ENCODE measurements at regions not wholly inside any gene's neighbourhood (a gene's known extent, or its start where the extent isn't known, plus 50 kb on each side); places are given as distances from the start of the nearest gene placed in this dataset.

GRCh38 chr5:109990723-109991359, 301.1 kb downstream of the MAN2A1 start:
- DNase-seq (ENCODE audit: low read depth in 1 of 2, low spot score in 1 of 2): no peak
- H3K27me3 ChIP-seq (ENCODE audit: insufficient read depth, poor library complexity, severe bottlenecking): no peaks in the 10 kb centered on the region

GRCh38 chr5:109992264-109992915, 302.7 kb downstream of the MAN2A1 start:
- TF ChIP-seq POLR2AphosphoS5 (IDR thresholded peaks at IDR 0.05; ENCODE audit: low read depth): no peak
- no peak for TF ChIP-seq GABPA (IDR thresholded peaks at IDR 0.05; ENCODE audit: low read depth)
- TF ChIP-seq REST (IDR thresholded peaks at IDR 0.05; ENCODE audit: insufficient replicate concordance, low read depth): no peak
- no peak for TF ChIP-seq SPI1 (IDR thresholded peaks at IDR 0.05; ENCODE audit: borderline replicate concordance, low read depth)
- no peak for TF ChIP-seq CTCF (IDR thresholded peaks at IDR 0.05; ENCODE audit: insufficient read depth, low read length)
- H3K4me3 ChIP-seq (replicated peaks; ENCODE audit: insufficient read depth, low read length): no peak overlapping the region
- no peak for DNase-seq (ENCODE audit: low read depth in 1 of 2, low spot score in 1 of 2)
- H3K27ac ChIP-seq (replicated peaks): no peak overlapping the region
- H3K27me3 ChIP-seq (ENCODE audit: insufficient read depth, poor library complexity, severe bottlenecking): no peaks in the 10 kb centered on the region

More at GRCh38 chr5:109990723-109991359, 301.1 kb downstream of the MAN2A1 start:
- Histone ChIP-seq H3K4me3 (replicated peaks; ENCODE audit: insufficient read depth, low read length) (no peak overlapping the region), H3K27ac (replicated peaks) (no peak overlapping the region)
- TF ChIP-seq CTCF (IDR thresholded peaks at IDR 0.05; ENCODE audit: insufficient read depth, low read length) (no peak), GABPA (IDR thresholded peaks at IDR 0.05; ENCODE audit: low read depth) (no peak), SPI1 (IDR thresholded peaks at IDR 0.05; ENCODE audit: borderline replicate concordance, low read depth) (no peak), POLR2AphosphoS5 (IDR thresholded peaks at IDR 0.05; ENCODE audit: low read depth) (no peak), REST (IDR thresholded peaks at IDR 0.05; ENCODE audit: insufficient replicate concordance, low read depth) (no peak)

DNA sequence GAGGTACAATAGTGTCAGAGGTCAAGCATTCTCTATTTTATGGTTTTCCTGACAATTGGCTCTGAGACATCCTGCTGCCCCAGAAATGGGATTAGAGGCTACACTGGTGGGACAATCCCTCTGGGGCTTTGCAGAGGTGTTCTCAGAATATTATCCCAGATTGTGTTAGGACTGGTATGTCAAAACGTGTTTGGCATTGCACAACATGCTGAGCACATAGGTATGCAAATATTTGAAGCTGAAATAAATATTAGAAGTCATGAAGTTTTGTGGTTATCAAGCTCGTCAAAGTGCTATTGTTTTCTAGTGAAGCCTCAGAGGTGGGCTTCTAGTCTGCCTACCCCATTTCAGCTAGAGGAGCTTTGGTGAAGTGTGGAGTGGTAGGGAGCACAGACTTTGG, 304.4 kb downstream of the MAN2A1 start:
- Histone ChIP-seq H3K27me3 (ENCODE audit: insufficient read depth, poor library complexity, severe bottlenecking) (no peaks in the 10 kb centered on the region), H3K4me3 (replicated peaks; ENCODE audit: insufficient read depth, low read length) (no peak overlapping the region), H3K27ac (replicated peaks) (no peak overlapping the region)
- no peak for DNase-seq (ENCODE audit: low read depth in 1 of 2, low spot score in 1 of 2)
- TF ChIP-seq REST (IDR thresholded peaks at IDR 0.05; ENCODE audit: insufficient replicate concordance, low read depth): no peak
- no peak for TF ChIP-seq POLR2AphosphoS5 (IDR thresholded peaks at IDR 0.05; ENCODE audit: low read depth)
- no peak for TF ChIP-seq SPI1 (IDR thresholded peaks at IDR 0.05; ENCODE audit: borderline replicate concordance, low read depth)
- no peak for TF ChIP-seq CTCF (IDR thresholded peaks at IDR 0.05; ENCODE audit: insufficient read depth, low read length)
- no peak for TF ChIP-seq GABPA (IDR thresholded peaks at IDR 0.05; ENCODE audit: low read depth)
